GM12891 (cell line): ENCODE measurements at regions not wholly inside any gene's neighbourhood (a gene's known extent, or its start where the extent isn't known, plus 50 kb on each side); places are given as distances from the start of the nearest gene placed in this dataset.

Experiments
- DNase-seq: peaks from one replicate; pipeline ENCODE4 v3.0.0; 2011; ENCODE audit warnings: low spot score; ENCODE audit not compliant: insufficient read length
- FAIRE-seq: peaks from 2 replicates; lab custom pipeline; 2011; peaks lifted over from hg19 to GRCh38; lab: Jason Lieb, UNC
- PAX5 ChIP-seq: IDR thresholded peaks from 2 replicates; pipeline ENCODE4 v1.6.1; 2011; ENCODE audit warnings: low read length, moderate library complexity, mild to moderate bottlenecking; ENCODE audit not compliant: insufficient read depth, severe bottlenecking
- POLR2A ChIP-seq: IDR thresholded peaks from 2 replicates; pipeline ENCODE4 v1.6.1; 2011; ENCODE audit warnings: low read depth, low read length, control low read depth
- POLR2AphosphoS5 ChIP-seq: IDR thresholded peaks from 2 replicates; pipeline ENCODE4 v1.6.1; 2011; ENCODE audit warnings: low read depth, low read length, control low read depth
- POU2F2 ChIP-seq: IDR thresholded peaks from 2 replicates; pipeline ENCODE4 v1.6.1; 2011; ENCODE audit warnings: low read depth, mild to moderate bottlenecking, control low read depth, low read length, moderate library complexity
- SPI1 ChIP-seq: IDR thresholded peaks from 2 replicates; pipeline ENCODE4 v1.6.1; 2011; ENCODE audit warnings: low read depth, low read length, control low read depth
- TAF1 ChIP-seq: IDR thresholded peaks from 2 replicates; pipeline ENCODE4 v1.6.1; 2011; ENCODE audit warnings: low read depth, low read length, control low read depth

GRCh38 chr9:29800821-29801220 is 2227.5 kb upstream of the C9orf72 start:
- no peak for DNase-seq
- FAIRE-seq = no peak

GRCh38 chr9:29802454-29802853 is 2229.2 kb upstream of the C9orf72 start:
- DNase-seq = no peak
- FAIRE-seq = no peak
- TF ChIP-seq SPI1 (no peak), POLR2AphosphoS5 (no peak), PAX5 (no peak), POU2F2 (no peak), TAF1 (no peak), POLR2A (no peak)

More at GRCh38 chr9:29800821-29801220, 2227.5 kb upstream of the C9orf72 start:
- TF ChIP-seq PAX5 (no peak), POLR2AphosphoS5 (no peak), SPI1 (no peak), POLR2A (no peak), TAF1 (no peak), POU2F2 (no peak)

DNA sequence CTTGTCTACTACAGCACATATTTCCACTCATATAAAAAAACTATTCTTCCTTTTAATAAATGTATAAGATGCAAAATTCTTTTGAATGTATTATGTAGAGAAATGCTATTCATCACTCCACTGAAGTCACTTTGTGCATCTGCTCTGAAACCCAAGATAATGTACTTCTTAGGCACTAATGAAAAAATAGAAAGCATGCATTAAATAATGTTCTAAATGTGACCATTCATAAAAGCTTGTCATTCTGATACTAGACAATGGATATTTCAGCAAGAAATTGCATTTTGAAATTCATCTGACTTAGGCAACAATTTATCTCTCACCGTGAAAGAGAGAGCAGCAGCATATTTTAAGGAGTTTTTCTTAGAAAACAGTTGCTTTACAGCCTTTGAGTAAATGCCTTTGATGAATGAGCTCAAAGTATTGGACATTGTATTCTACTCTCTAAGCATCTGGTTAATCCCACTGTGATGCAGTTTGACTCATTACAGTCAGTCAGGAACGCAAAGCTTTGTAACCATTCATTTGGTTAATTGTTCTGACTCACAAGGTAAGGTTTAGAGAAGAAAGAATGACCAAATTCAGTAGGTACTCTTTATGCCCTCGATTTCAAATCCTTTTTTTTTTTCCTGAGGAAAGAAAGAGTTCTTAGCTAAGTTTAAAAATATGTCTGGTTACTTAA is 2233.8 kb upstream of the C9orf72 start:
- no peak for FAIRE-seq
- TF ChIP-seq SPI1 (no peak), TAF1 (no peak), POU2F2 (no peak), PAX5 (no peak), POLR2A (no peak), POLR2AphosphoS5 (no peak)
- no peak for DNase-seq

DNA sequence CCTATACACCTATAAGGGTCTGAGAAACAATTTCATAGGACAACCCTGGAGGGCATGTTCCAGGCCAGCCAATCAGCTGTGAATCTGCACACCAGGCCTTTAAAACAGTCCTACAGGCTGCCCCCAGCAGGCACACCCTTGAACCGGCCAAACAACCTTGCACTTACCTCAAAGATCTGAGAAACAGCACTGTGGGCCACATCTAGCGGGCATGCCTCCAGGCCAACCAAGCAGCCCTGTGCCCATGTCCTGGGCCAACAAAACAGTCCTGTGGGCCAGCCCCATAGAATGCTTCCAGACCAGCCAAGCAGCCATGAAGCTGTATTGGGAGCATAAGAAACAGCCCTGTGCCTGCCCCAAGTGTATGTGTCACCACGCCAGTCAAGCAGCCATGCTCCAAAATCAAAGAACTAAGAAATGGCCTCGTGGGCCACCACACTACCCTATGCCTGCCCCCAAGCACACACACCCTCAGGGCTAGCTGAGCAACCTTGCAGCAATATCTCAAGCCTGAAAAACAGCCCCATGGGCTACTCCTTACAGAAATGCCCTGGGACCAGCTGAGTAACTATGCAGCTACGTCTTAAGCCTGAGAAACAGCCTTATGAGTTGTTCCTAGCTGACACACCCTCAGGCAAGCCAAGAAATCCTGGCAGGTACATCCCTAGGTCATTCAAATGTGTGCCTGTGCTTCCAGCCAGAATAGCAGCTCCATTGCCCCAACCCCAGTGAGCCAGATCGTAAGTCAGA is 2243.8 kb upstream of the C9orf72 start:
- no peak for DNase-seq
- TF ChIP-seq TAF1 = no peak
- no peak for TF ChIP-seq SPI1
- FAIRE-seq = no peak

- FAIRE-seq (no peak), DNase-seq (no peak)
- no peak for TF ChIP-seq POU2F2
- TF ChIP-seq POLR2A = no peak
- TF ChIP-seq TAF1 = no peak
- TF ChIP-seq PAX5 = no peak
- TF ChIP-seq SPI1 = no peak
- TF ChIP-seq POLR2AphosphoS5 = no peak
Measured at GRCh38 chr9:29822458-29822857, 2249.2 kb upstream of the C9orf72 start.

- FAIRE-seq = no peak
Measured at GRCh38 chr9:29826421-29826820, 2253.1 kb upstream of the C9orf72 start.

GRCh38 chr9:29830821-29831220 is 2257.5 kb upstream of the C9orf72 start:
- no peak for TF ChIP-seq SPI1
- no peak for TF ChIP-seq PAX5
- no peak for TF ChIP-seq POU2F2
- TF ChIP-seq POLR2AphosphoS5 = no peak
- TF ChIP-seq POLR2A = no peak
- no peak for TF ChIP-seq TAF1
- no peak for DNase-seq
- no peak for FAIRE-seq

More at GRCh38 chr9:29826421-29826820, 2253.1 kb upstream of the C9orf72 start:
- no peak for DNase-seq
- no peak for TF ChIP-seq TAF1
- TF ChIP-seq POLR2A = no peak
- no peak for TF ChIP-seq POU2F2
- TF ChIP-seq POLR2AphosphoS5 = no peak
- no peak for TF ChIP-seq SPI1
- TF ChIP-seq PAX5 = no peak

DNA sequence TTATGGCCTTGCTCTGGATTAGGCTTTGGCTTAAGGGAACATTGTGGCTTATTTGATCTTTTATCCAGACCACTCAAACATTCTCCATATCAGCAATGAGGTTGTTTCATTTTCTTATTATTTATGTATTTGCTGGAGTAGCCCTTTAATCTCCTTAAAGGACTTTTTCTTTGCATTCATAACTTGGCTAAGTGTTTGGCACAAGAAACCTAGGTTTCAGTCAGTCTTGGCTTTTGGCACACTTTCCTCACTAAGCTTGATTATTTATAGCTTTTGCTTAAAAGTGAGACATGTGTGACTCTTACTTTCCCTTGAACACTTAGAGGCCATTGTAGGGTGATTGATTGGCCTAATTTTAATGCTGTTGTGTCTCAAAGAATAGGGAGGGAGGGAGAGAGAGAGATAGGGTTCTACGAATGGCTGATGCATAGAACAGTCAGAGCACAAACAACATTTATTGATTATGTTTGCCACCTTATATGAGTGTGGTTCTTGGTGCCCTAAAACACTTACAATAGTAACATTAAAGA is 2265.3 kb upstream of the C9orf72 start:
- DNase-seq = no peak
- TF ChIP-seq POLR2A (no peak), SPI1 (no peak), POU2F2 (no peak), TAF1 (no peak), POLR2AphosphoS5 (no peak), PAX5 (no peak)
- no peak for FAIRE-seq

- FAIRE-seq (no peak), DNase-seq (no peak)
- TF ChIP-seq PAX5 = no peak
- no peak for TF ChIP-seq POU2F2
- TF ChIP-seq TAF1 = no peak
- no peak for TF ChIP-seq POLR2A
- TF ChIP-seq SPI1 = no peak
- TF ChIP-seq POLR2AphosphoS5 = no peak
Measured at GRCh38 chr9:29844251-29844650, 2271.0 kb upstream of the C9orf72 start.

DNA sequence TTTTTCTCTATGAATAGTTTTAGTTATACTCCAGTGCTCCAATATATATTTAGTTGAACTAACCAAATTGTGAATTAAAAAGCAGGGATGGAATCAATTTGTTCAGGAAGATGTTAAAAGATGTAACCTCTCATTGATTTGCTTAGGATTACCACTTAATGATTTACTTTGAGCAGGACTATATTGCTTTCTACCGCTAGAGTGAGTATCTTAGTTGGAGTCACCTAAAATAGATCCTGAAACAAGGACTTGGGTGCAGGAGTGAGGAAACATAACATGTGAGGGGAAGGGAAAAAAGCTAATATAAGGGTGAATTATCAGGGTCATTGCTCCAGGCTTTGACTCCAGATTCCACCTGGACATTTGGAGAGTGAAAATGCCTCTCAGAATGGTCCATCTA is 2277.4 kb upstream of the C9orf72 start:
- DNase-seq (no peak), FAIRE-seq (no peak)
- TF ChIP-seq POU2F2 = no peak
- no peak for TF ChIP-seq SPI1
- TF ChIP-seq TAF1 = no peak
- no peak for TF ChIP-seq POLR2AphosphoS5
- TF ChIP-seq PAX5 = no peak
- TF ChIP-seq POLR2A = no peak

DNA sequence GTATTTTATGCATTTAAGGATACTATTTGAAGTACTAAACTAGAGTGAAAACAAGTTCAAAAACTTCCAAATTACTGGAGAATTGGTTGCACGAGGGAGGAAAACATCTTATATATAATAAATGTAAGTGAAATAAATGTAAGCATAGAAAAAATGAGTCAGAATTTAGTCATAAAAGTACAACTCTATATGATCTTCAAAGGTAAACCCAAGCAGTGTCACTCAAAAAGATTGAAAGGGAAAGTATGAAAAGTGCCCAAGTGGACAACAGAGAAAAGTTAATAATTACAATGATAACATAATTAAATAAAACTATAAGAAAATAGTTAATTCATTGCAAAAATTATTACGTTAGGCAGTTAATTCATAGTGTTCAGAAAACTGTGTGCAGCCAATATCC is 2288.5 kb upstream of the C9orf72 start:
- FAIRE-seq (no peak), DNase-seq (no peak)
- no peak for TF ChIP-seq PAX5
- TF ChIP-seq POLR2AphosphoS5 = no peak
- no peak for TF ChIP-seq TAF1
- TF ChIP-seq POLR2A = no peak
- TF ChIP-seq POU2F2 = no peak
- no peak for TF ChIP-seq SPI1
